Neural cell (in vitro differentiated cells): ENCODE measurements at regions not wholly inside any gene's neighbourhood (a gene's known extent, or its start where the extent isn't known, plus 50 kb on each side); places are given as distances from the start of the nearest gene placed in this dataset.

ENCODE experiments used
- H2AFZ ChIP-seq: fragments of 200-600, 300-800 bp; sonication (generic), shearing (Covaris generic); 2 replicates; pipeline ENCODE4 v1.6.0; 2014; ENCODE audit warnings: low read depth, mild to moderate bottlenecking, antibody characterized with exemption, low read length, moderate library complexity
- H3F3A ChIP-seq: fragments of 200-600 bp; shearing (Covaris generic); 2 replicates; pipeline ENCODE4 v1.6.1; 2016; ENCODE audit warnings: mild to moderate bottlenecking, moderate library complexity, mixed read lengths, antibody characterized with exemption, low read length; ENCODE audit not compliant: insufficient read depth, poor library complexity, severe bottlenecking
- H3K27ac ChIP-seq: fragments of 200-600, 300-800 bp; sonication (generic), shearing (Covaris generic); 2 replicates; pipeline ENCODE4 v1.5.1; 2014; ENCODE audit warnings: mild to moderate bottlenecking, low read length, moderate library complexity
- H3K27me3 ChIP-seq: fragments of 300-800, 200-600 bp; sonication (generic), shearing (Covaris generic); 2 replicates; pipeline ENCODE4 v1.6.0; 2014; ENCODE audit warnings: mild to moderate bottlenecking, low read depth, low read length, moderate library complexity; ENCODE audit not compliant: insufficient read depth
- H3K36me3 ChIP-seq: fragments of 300-800, 200-600 bp; sonication (generic), shearing (Covaris generic); 2 replicates; pipeline ENCODE4 v1.5.1; 2014; ENCODE audit warnings: mild to moderate bottlenecking, antibody characterized with exemption, low read length, moderate library complexity; ENCODE audit not compliant: insufficient read depth
- H3K4me2 ChIP-seq: fragments of 300-800, 200-600 bp; sonication (generic), shearing (Covaris generic); 2 replicates; pipeline ENCODE4 v1.6.0; 2014; ENCODE audit warnings: mild to moderate bottlenecking, low read length
- H3K4me3 ChIP-seq: fragments of 300-800, 200-600 bp; sonication (generic), shearing (Covaris generic); 2 replicates; pipeline ENCODE4 v1.5.1; 2014; ENCODE audit warnings: mild to moderate bottlenecking, low read length, moderate library complexity
- H3K79me2 ChIP-seq: fragments of 200-600 bp; shearing (Covaris generic); replicated peaks from 2 replicates; pipeline ENCODE4 v1.6.0; 2014; ENCODE audit warnings: mild to moderate bottlenecking, low read length, moderate library complexity; ENCODE audit not compliant: insufficient read depth
- H3K9ac ChIP-seq: fragments of 300-800, 200-600 bp; sonication (generic), shearing (Covaris generic); 2 replicates; pipeline ENCODE4 v1.6.1; 2016; ENCODE audit warnings: mild to moderate bottlenecking, low read length, mixed read lengths
- H3K9me2 ChIP-seq: fragments of 200-600 bp; shearing (Covaris generic); 2 replicates; pipeline ENCODE4 v1.6.1; 2016; ENCODE audit warnings: mild to moderate bottlenecking, low read length, mixed read lengths; ENCODE audit not compliant: insufficient read depth
- H3K9me3 ChIP-seq: fragments of 200-600, 300-800 bp; sonication (generic), shearing (Covaris generic); 2 replicates; pipeline ENCODE4 v1.6.1; 2016; ENCODE audit warnings: mild to moderate bottlenecking, mixed run types, low read length, moderate library complexity, mixed read lengths
- H4K20me1 ChIP-seq: fragments of 200-600 bp; shearing (Covaris generic); 2 replicates; pipeline ENCODE4 v1.6.1; 2016; ENCODE audit warnings: mild to moderate bottlenecking, mixed run types; ENCODE audit not compliant: insufficient read depth
- CTCF ChIP-seq: fragments of 450-650 bp; IDR thresholded peaks from 2 replicates; pipeline ENCODE4 v1.5.1; 2014; ENCODE audit warnings: antibody characterized with exemption, mild to moderate bottlenecking, moderate library complexity; ENCODE audit not compliant: poor library complexity, severe bottlenecking
- EP300 ChIP-seq: fragments of 450-650 bp; conservative IDR thresholded peaks from 2 replicates; pipeline ENCODE4 v1.6.1; 2014; ENCODE audit warnings: antibody characterized with exemption, mild to moderate bottlenecking, moderate library complexity; ENCODE audit not compliant: poor library complexity, severe bottlenecking
- EZH2 ChIP-seq: fragments of 200-600, 300-800 bp; shearing (Covaris generic), sonication (generic); IDR thresholded peaks from 2 replicates; pipeline ENCODE4 v1.6.1; 2014; ENCODE audit warnings: antibody characterized with exemption, low read length, borderline replicate concordance, mild to moderate bottlenecking; ENCODE audit not compliant: insufficient read depth, poor library complexity, severe bottlenecking
- POLR2AphosphoS5 ChIP-seq: IDR thresholded peaks from 2 replicates; pipeline ENCODE4 v1.6.1; 2012
- RAD21 ChIP-seq: fragments of 450-650 bp; conservative IDR thresholded peaks from 2 replicates; pipeline ENCODE4 v1.6.1; 2014; ENCODE audit warnings: antibody characterized with exemption, mild to moderate bottlenecking, moderate library complexity
- REST ChIP-seq: IDR thresholded peaks from 2 replicates; pipeline ENCODE4 v1.6.1; 2012; ENCODE audit warnings: borderline replicate concordance
- SMC3 ChIP-seq: fragments of 450-650 bp; conservative IDR thresholded peaks from 2 replicates; pipeline ENCODE4 v1.6.1; 2014; ENCODE audit warnings: antibody characterized with exemption, mild to moderate bottlenecking, moderate library complexity; ENCODE audit not compliant: poor library complexity
- TAF1 ChIP-seq: IDR thresholded peaks from 2 replicates; pipeline ENCODE4 v1.6.1; 2012; ENCODE audit warnings: low read depth

- Histone ChIP-seq H3K27me3 (no peaks in the 10 kb centered on the region), H3K9me2 (no peaks in the 10 kb centered on the region), H3K4me3 (no peak overlapping the region), H3K36me3 (no peaks in the 10 kb centered on the region), H3K4me2 (no peak overlapping the region), H3K79me2 (no peaks in the 10 kb centered on the region), H3F3A (no peaks in the 10 kb centered on the region), H4K20me1 (no peaks in the 10 kb centered on the region), H3K27ac (no peak overlapping the region), H2AFZ (no peak overlapping the region), H3K9ac (no peak overlapping the region), H3K9me3 (no peaks in the 10 kb centered on the region)
- TF ChIP-seq CTCF (no peak), POLR2AphosphoS5 (no peak)
Observed at GRCh38 chr5:126355940-126356339, 67.3 kb upstream of the GRAMD2B start.

GRCh38 chr5:126357585-126358342, 65.4 kb upstream of the GRAMD2B start:
- Histone ChIP-seq H2AFZ (no peak overlapping the region), H4K20me1 (no peaks in the 10 kb centered on the region), H3K4me2 (no peak overlapping the region), H3K27me3 (no peaks in the 10 kb centered on the region), H3K36me3 (no peaks in the 10 kb centered on the region), H3K79me2 (no peaks in the 10 kb centered on the region), H3K9me2 (no peaks in the 10 kb centered on the region), H3K9ac (no peak overlapping the region), H3K27ac (no peak overlapping the region), H3F3A (no peaks in the 10 kb centered on the region), H3K9me3 (no peaks in the 10 kb centered on the region), H3K4me3 (no peak overlapping the region)
- TF ChIP-seq EP300 = no peak
- no peak for TF ChIP-seq RAD21
- no peak for TF ChIP-seq SMC3
- TF ChIP-seq CTCF = no peak
- TF ChIP-seq EZH2 = no peak
- TF ChIP-seq TAF1 = no peak
- no peak for TF ChIP-seq REST
